ENCODE measurements at regions not wholly inside any gene's neighbourhood (a gene's known extent, or its start where the extent isn't known, plus 50 kb on each side); places are given as distances from the start of the nearest gene placed in this dataset.

- H3K27ac ChIP-seq: peak overlapping the region; percentile 67
- peak; percentile 91 for DNase-seq (ENCODE audit: low read depth, low spot score)
Measured at GRCh38 chr20:11350126-11351005, 567.3 kb upstream of the BTBD3 start.

- H3K27ac ChIP-seq: no peak overlapping the region
- no peak for DNase-seq (ENCODE audit: low read depth, low spot score)
Measured at GRCh38 chr20:11352041-11352440, 565.7 kb upstream of the BTBD3 start.

- H3K27ac ChIP-seq: no peak overlapping the region
- no peak for DNase-seq (ENCODE audit: low read depth, low spot score)
Measured at GRCh38 chr20:11354846-11355245, 562.8 kb upstream of the BTBD3 start.

- DNase-seq (ENCODE audit: low read depth, low spot score): no peak
- H3K27ac ChIP-seq: no peak overlapping the region
Measured at GRCh38 chr20:11355345-11355744, 562.3 kb upstream of the BTBD3 start.

- no peak for DNase-seq (ENCODE audit: low read depth, low spot score)
- no peak overlapping the region for H3K27ac ChIP-seq
Measured at GRCh38 chr20:11356061-11356460, 561.6 kb upstream of the BTBD3 start.

- DNase-seq (ENCODE audit: low read depth, low spot score): no peak
- H3K27ac ChIP-seq: no peak overlapping the region
Measured at GRCh38 chr20:11362450-11362849, 555.2 kb upstream of the BTBD3 start.

- DNase-seq (ENCODE audit: low read depth, low spot score): no peak
- H3K27ac ChIP-seq: no peak overlapping the region
Measured at GRCh38 chr20:11364736-11365135, 553.0 kb upstream of the BTBD3 start.

- no peak overlapping the region for H3K27ac ChIP-seq
Measured at GRCh38 chr20:11366660-11367059, 551.0 kb upstream of the BTBD3 start.

GRCh38 chr20:11368499-11368898 is 549.2 kb upstream of the BTBD3 start:
- no peak overlapping the region for H3K27ac ChIP-seq
- DNase-seq (ENCODE audit: low read depth, low spot score): no peak

More at GRCh38 chr20:11366660-11367059, 551.0 kb upstream of the BTBD3 start:
- no peak for DNase-seq (ENCODE audit: low read depth, low spot score)

- H3K27ac ChIP-seq: no peak overlapping the region
Measured at GRCh38 chr20:11368965-11369711, 548.6 kb upstream of the BTBD3 start.

GRCh38 chr20:11371831-11372230 is 545.9 kb upstream of the BTBD3 start:
- no peak for DNase-seq (ENCODE audit: low read depth, low spot score)
- no peak overlapping the region for H3K27ac ChIP-seq

More at GRCh38 chr20:11368965-11369711, 548.6 kb upstream of the BTBD3 start:
- no peak for DNase-seq (ENCODE audit: low read depth, low spot score)

GRCh38 chr20:11372876-11373790 is 544.6 kb upstream of the BTBD3 start:
- DNase-seq (ENCODE audit: low read depth, low spot score): no peak
- H3K27ac ChIP-seq: no peak overlapping the region

GRCh38 chr20:11375335-11375734 is 542.4 kb upstream of the BTBD3 start:
- no peak for DNase-seq (ENCODE audit: low read depth, low spot score)
- H3K27ac ChIP-seq: peak overlapping the region; percentile 40

- DNase-seq (ENCODE audit: low read depth, low spot score): no peak
- H3K27ac ChIP-seq: peak overlapping the region; percentile 40
Measured at GRCh38 chr20:11375966-11376365, 541.7 kb upstream of the BTBD3 start.

GRCh38 chr20:11376420-11376819 is 541.3 kb upstream of the BTBD3 start:
- H3K27ac ChIP-seq: peak overlapping the region; percentile 40
- DNase-seq (ENCODE audit: low read depth, low spot score): no peak

GRCh38 chr20:11376998-11377397 is 540.7 kb upstream of the BTBD3 start:
- DNase-seq (ENCODE audit: low read depth, low spot score): peak; percentile 93
- H3K27ac ChIP-seq: peak overlapping the region; percentile 40

- H3K27ac ChIP-seq: peak overlapping the region; percentile 40
- no peak for DNase-seq (ENCODE audit: low read depth, low spot score)
Measured at GRCh38 chr20:11377761-11378160, 539.9 kb upstream of the BTBD3 start.

GRCh38 chr20:11378252-11378651 is 539.4 kb upstream of the BTBD3 start:
- no peak for DNase-seq (ENCODE audit: low read depth, low spot score)
- no peak overlapping the region for H3K27ac ChIP-seq

GRCh38 chr20:11379257-11380011 is 538.3 kb upstream of the BTBD3 start:
- no peak overlapping the region for H3K27ac ChIP-seq
- DNase-seq (ENCODE audit: low read depth, low spot score): no peak

GRCh38 chr20:11380283-11380682 is 537.4 kb upstream of the BTBD3 start:
- no peak overlapping the region for H3K27ac ChIP-seq

More at GRCh38 chr20:11380283-11380682, 537.4 kb upstream of the BTBD3 start:
- no peak for DNase-seq (ENCODE audit: low read depth, low spot score)

Data from epithelial cell of prostate (primary cell).